ENCODE measurements at regions not wholly inside any gene's neighbourhood (a gene's known extent, or its start where the extent isn't known, plus 50 kb on each side); places are given as distances from the start of the nearest gene placed in this dataset.

GRCh38 chr14:101362529-101363260, 198.6 kb upstream of the DIO3 start:
- DNase-seq: no peak

GRCh38 chr14:101363261-101363555, 198.1 kb upstream of the DIO3 start:
- no peak for DNase-seq

- DNase-seq: no peak
These were observed 197.4 kb upstream of the DIO3 start for GRCh38 chr14:101363880-101364391.

GRCh38 chr14:101364503-101365328, 196.6 kb upstream of the DIO3 start:
- DNase-seq: no peak

GRCh38 chr14:101365329-101366158, 195.8 kb upstream of the DIO3 start:
- DNase-seq: peak; percentile 64 to 68

GRCh38 chr14:101367421-101368261, 193.7 kb upstream of the DIO3 start:
- no peak for DNase-seq

- no peak for DNase-seq
These were observed 192.7 kb upstream of the DIO3 start for GRCh38 chr14:101368629-101369028.

GRCh38 chr14:101369194-101369915, 191.9 kb upstream of the DIO3 start:
- DNase-seq: no peak

- DNase-seq: no peak
These were observed 191.2 kb upstream of the DIO3 start for GRCh38 chr14:101369916-101370592.

- DNase-seq: no peak
These were observed 190.4 kb upstream of the DIO3 start for GRCh38 chr14:101370593-101371569.

GRCh38 chr14:101371799-101372793, 189.2 kb upstream of the DIO3 start:
- DNase-seq: no peak

- DNase-seq: no peak
These were observed 188.2 kb upstream of the DIO3 start for GRCh38 chr14:101372894-101373620.

- DNase-seq: no peak
These were observed 187.5 kb upstream of the DIO3 start for GRCh38 chr14:101373690-101374295.

GRCh38 chr14:101374373-101375338, 186.6 kb upstream of the DIO3 start:
- no peak for DNase-seq

GRCh38 chr14:101377069-101377468, 184.2 kb upstream of the DIO3 start:
- DNase-seq: no peak

- DNase-seq: no peak
These were observed 181.5 kb upstream of the DIO3 start for GRCh38 chr14:101379842-101380241.
